Stimulated activated naive CD8-positive, alpha-beta T cell treated with anti-CD3 and anti-CD28 coated beads, Interleukin-15, amount 100 ng/mL, for 72 hours (primary cell): ENCODE measurements at regions not wholly inside any gene's neighbourhood (a gene's known extent, or its start where the extent isn't known, plus 50 kb on each side); places are given as distances from the start of the nearest gene placed in this dataset.

Experiments used
- ATAC-seq: fragments of 150-1000 bp; cut with Tn5 transposase; 2 replicates; pipeline ENCODE4 v1.10.0; 2021; ENCODE audit warnings: mild to moderate bottlenecking, moderate library complexity
- DNase-seq, 2 donors: peaks; one replicate each; pipeline ENCODE4 v3.0.0; 2021 to 2022
- H3K27ac Mint-ChIP-seq, 2 donors: one replicate each; pipeline ENCODE4 v1.8.0; 2022; ENCODE audit warnings: mild to moderate bottlenecking in 2 of 2, mixed read lengths in 2 of 2, moderate library complexity in 2 of 2
- H3K27me3 Mint-ChIP-seq: one replicate; pipeline ENCODE4 v1.8.0; 2022; ENCODE audit warnings: mixed read lengths
- H3K4me1 Mint-ChIP-seq: one replicate; pipeline ENCODE4 v1.8.0; 2022; ENCODE audit warnings: mild to moderate bottlenecking, mixed read lengths
- H3K4me3 Mint-ChIP-seq, 2 donors: one replicate each; pipeline ENCODE4 v1.8.0; 2022; ENCODE audit warnings: mild to moderate bottlenecking in 2 of 2, mixed read lengths in 2 of 2, moderate library complexity in 1 of 2
- H3K9me3 Mint-ChIP-seq, 2 donors: one replicate each; pipeline ENCODE4 v1.8.0; 2022; ENCODE audit warnings: mixed read lengths in 2 of 2

GRCh38 chr9:115226152-115226551, 108.2 kb upstream of the TNC start:
- Mint-ChIP-seq H3K27ac (no peak overlapping the region), H3K27me3 (peaks cover 20% of the 10 kb centered on the region), H3K4me1 (no peaks in the 10 kb centered on the region), H3K9me3 (no peaks in the 10 kb centered on the region), H3K4me3 (no peak overlapping the region)
- ATAC-seq, result no peak
- no peak for DNase-seq

- no peak overlapping the region for H3K27ac Mint-ChIP-seq
- H3K4me1 Mint-ChIP-seq, result no peaks in the 10 kb centered on the region
- no peaks in the 10 kb centered on the region for H3K9me3 Mint-ChIP-seq
- H3K4me3 Mint-ChIP-seq, result no peak overlapping the region
- DNase-seq (no peak), ATAC-seq (no peak)
- H3K27me3 Mint-ChIP-seq, result peaks cover 9% of the 10 kb centered on the region
Measured at GRCh38 chr9:115229496-115229895, 111.5 kb upstream of the TNC start.

GRCh38 chr9:115230924-115231515, 113.1 kb upstream of the TNC start:
- DNase-seq (no peak), ATAC-seq (no peak)
- Mint-ChIP-seq H3K4me3 (no peak overlapping the region), H3K27ac (no peak overlapping the region), H3K27me3 (peaks cover 17% of the 10 kb centered on the region), H3K4me1 (no peaks in the 10 kb centered on the region), H3K9me3 (no peaks in the 10 kb centered on the region)

- peaks cover 29% of the 10 kb centered on the region for H3K27me3 Mint-ChIP-seq
- ATAC-seq (no peak), DNase-seq (no peak)
- H3K4me1 Mint-ChIP-seq, result no peaks in the 10 kb centered on the region
- no peaks in the 10 kb centered on the region for H3K9me3 Mint-ChIP-seq
- H3K4me3 Mint-ChIP-seq, result no peak overlapping the region
- H3K27ac Mint-ChIP-seq, result peak overlapping the region in 1 of 2 donors; percentile 49
Measured at GRCh38 chr9:115232181-115232774, 114.3 kb upstream of the TNC start.

- Mint-ChIP-seq H3K27ac (peak overlapping the region in 1 of 2 donors; percentile 86), H3K4me1 (no peaks in the 10 kb centered on the region), H3K4me3 (no peak overlapping the region), H3K9me3 (peaks cover 0 to 1% of the 10 kb centered on the region in 2 donors), H3K27me3 (peaks cover 46% of the 10 kb centered on the region)
- ATAC-seq (no peak), DNase-seq (no peak)
Measured at GRCh38 chr9:115234094-115234493, 116.1 kb upstream of the TNC start.

- Mint-ChIP-seq H3K9me3 (peaks cover 0 to 7% of the 10 kb centered on the region in 2 donors), H3K27me3 (peaks cover 55% of the 10 kb centered on the region), H3K27ac (no peak overlapping the region), H3K4me1 (no peaks in the 10 kb centered on the region), H3K4me3 (no peak overlapping the region)
- DNase-seq, result no peak
- no peak for ATAC-seq
Measured at GRCh38 chr9:115235221-115235620, 117.3 kb upstream of the TNC start.

GRCh38 chr9:115237385-115237998, 119.5 kb upstream of the TNC start:
- no peak for DNase-seq
- H3K27me3 Mint-ChIP-seq, result peaks cover 55% of the 10 kb centered on the region
- ATAC-seq, result no peak
- H3K27ac Mint-ChIP-seq, result no peak overlapping the region
- peaks cover 0 to 7% of the 10 kb centered on the region in 2 donors for H3K9me3 Mint-ChIP-seq
- no peak overlapping the region for H3K4me3 Mint-ChIP-seq
- no peaks in the 10 kb centered on the region for H3K4me1 Mint-ChIP-seq

GRCh38 chr9:115240676-115241075, 122.7 kb upstream of the TNC start:
- Mint-ChIP-seq H3K4me3 (no peak overlapping the region), H3K4me1 (no peaks in the 10 kb centered on the region), H3K27ac (no peak overlapping the region), H3K9me3 (peaks cover 7% of the 10 kb centered on the region in 2 donors), H3K27me3 (peaks cover 41% of the 10 kb centered on the region)
- ATAC-seq, result no peak
- no peak for DNase-seq

- Mint-ChIP-seq H3K4me3 (no peak overlapping the region), H3K27me3 (peaks cover 32% of the 10 kb centered on the region), H3K27ac (no peak overlapping the region), H3K4me1 (no peaks in the 10 kb centered on the region), H3K9me3 (peaks cover 7% of the 10 kb centered on the region in 2 donors)
- no peak for ATAC-seq
- DNase-seq, result no peak
Measured at GRCh38 chr9:115241641-115242040, 123.7 kb upstream of the TNC start.

GRCh38 chr9:115249488-115249887, 131.5 kb upstream of the TNC start:
- Mint-ChIP-seq H3K4me1 (no peaks in the 10 kb centered on the region), H3K27ac (no peak overlapping the region), H3K9me3 (no peaks in the 10 kb centered on the region), H3K4me3 (no peak overlapping the region), H3K27me3 (peaks cover 8% of the 10 kb centered on the region)
- ATAC-seq (no peak), DNase-seq (no peak)

- no peaks in the 10 kb centered on the region for H3K4me1 Mint-ChIP-seq
- H3K27me3 Mint-ChIP-seq, result peaks cover 19% of the 10 kb centered on the region
- no peak overlapping the region for H3K27ac Mint-ChIP-seq
- H3K9me3 Mint-ChIP-seq, result no peaks in the 10 kb centered on the region
- ATAC-seq, result no peak
- no peak for DNase-seq
- H3K4me3 Mint-ChIP-seq, result no peak overlapping the region
Measured at GRCh38 chr9:115250621-115251032, 132.7 kb upstream of the TNC start.

- Mint-ChIP-seq H3K27ac (no peak overlapping the region), H3K27me3 (peaks cover 31% of the 10 kb centered on the region), H3K4me1 (no peaks in the 10 kb centered on the region), H3K9me3 (no peaks in the 10 kb centered on the region), H3K4me3 (no peak overlapping the region)
- ATAC-seq (no peak), DNase-seq (no peak)
Measured at GRCh38 chr9:115254287-115255180, 136.6 kb upstream of the TNC start.

GRCh38 chr9:115261656-115262081, 143.7 kb upstream of the TNC start:
- no peak overlapping the region for H3K4me3 Mint-ChIP-seq
- H3K9me3 Mint-ChIP-seq, result no peaks in the 10 kb centered on the region
- no peak for ATAC-seq
- DNase-seq, result no peak
- no peak overlapping the region for H3K27ac Mint-ChIP-seq
- H3K4me1 Mint-ChIP-seq, result no peaks in the 10 kb centered on the region
- peaks cover 8% of the 10 kb centered on the region for H3K27me3 Mint-ChIP-seq

- Mint-ChIP-seq H3K27ac (no peak overlapping the region), H3K9me3 (no peaks in the 10 kb centered on the region), H3K4me3 (no peak overlapping the region), H3K27me3 (peaks cover under 1% of the 10 kb centered on the region), H3K4me1 (no peaks in the 10 kb centered on the region)
- ATAC-seq, result no peak
- no peak for DNase-seq
Measured at GRCh38 chr9:115262477-115262876, 144.5 kb upstream of the TNC start.

- no peaks in the 10 kb centered on the region for H3K4me1 Mint-ChIP-seq
- DNase-seq, result no peak
- H3K4me3 Mint-ChIP-seq, result no peak overlapping the region
- no peaks in the 10 kb centered on the region for H3K27me3 Mint-ChIP-seq
- H3K9me3 Mint-ChIP-seq, result no peaks in the 10 kb centered on the region
- no peak for ATAC-seq
- H3K27ac Mint-ChIP-seq, result no peak overlapping the region
Measured at GRCh38 chr9:115262952-115263351, 145.0 kb upstream of the TNC start.
